ENCODE measurements at regions not wholly inside any gene's neighbourhood (a gene's known extent, or its start where the extent isn't known, plus 50 kb on each side); places are given as distances from the start of the nearest gene placed in this dataset.
"Not testable (repeated sequence)": the region's sequence is repeated elsewhere in the genome, so short reads cannot be mapped to it uniquely, and the experiment has no call there.

GRCh38 chr10:44249490-44249889 lies 135.4 kb downstream of the CXCL12 start:
- H3K9me3 Mint-ChIP-seq: peaks cover 9 to 15% (median 11%) of the 10 kb centered on the region in 7 donors
- no peaks in the 10 kb centered on the region for H3K36me3 Mint-ChIP-seq
- Histone ChIP-seq H3K27me3 (ENCODE audit: control insufficient read depth in 2 of 2, insufficient read depth in 2 of 2, low read length in 2 of 2) (no peaks in the 10 kb centered on the region), H3K79me2 (ENCODE audit: insufficient read depth, low read length) (no peaks in the 10 kb centered on the region), H3K4me3 (replicated peaks in 1 of 3; ENCODE audit: low read depth in 2 of 3, low read length in 3 of 3) (no peak overlapping the region), H3K9me3 (replicated peaks in 1 of 2; ENCODE audit: control insufficient read depth in 1 of 2, insufficient read depth in 1 of 2, low read length in 2 of 2) (peaks cover 0 to 10% of the 10 kb centered on the region in 2 donors), H3K27ac (ENCODE audit: low read depth in 1 of 2, low read length in 2 of 2) (no peak overlapping the region), H3K4me1 (ENCODE audit: control insufficient read depth in 1 of 2, insufficient read depth in 2 of 2, low read length in 2 of 2) (no peaks in the 10 kb centered on the region), H4K20me1 (ENCODE audit: insufficient read depth, low read length) (no peaks in the 10 kb centered on the region), H3K36me3 (replicated peaks in 1 of 2; ENCODE audit: control insufficient read depth in 1 of 2, insufficient read depth in 2 of 2, low read length in 2 of 2) (no peaks in the 10 kb centered on the region), H3K9ac (ENCODE audit: insufficient read depth, low read length, poor library complexity, severe bottlenecking) (no peak overlapping the region), H2AFZ (ENCODE audit: insufficient read depth, low read depth, low read length, poor library complexity, severe bottlenecking) (no peak overlapping the region), H3K4me2 (replicated peaks; ENCODE audit: extremely low read depth, low read length, poor library complexity, severe bottlenecking) (no peak overlapping the region)
- DNase-seq: no peak
- 92% methylated on average over 4 of the region's 11 CpGs for WGBS (ENCODE audit: insufficient coverage)
- no peaks in the 10 kb centered on the region for H3K4me1 Mint-ChIP-seq
- H3K27me3 Mint-ChIP-seq (ENCODE audit: low read depth in 3 of 3): peaks cover 0 to 2% (median 0%) of the 10 kb centered on the region in 3 donors
- no peak overlapping the region for H3K27ac Mint-ChIP-seq
- intact Hi-C loops (cut with micrococcal nuclease): no loop called here
- H3K4me3 Mint-ChIP-seq: no peak overlapping the region
- no peak for TF ChIP-seq CTCF (IDR thresholded peaks at IDR 0.05)

- H3K27ac ChIP-seq (ENCODE audit: low read depth in 1 of 2, low read length in 2 of 2); H3K79me2 ChIP-seq (ENCODE audit: insufficient read depth, low read length); intact Hi-C loops (cut with micrococcal nuclease); H3K27me3 Mint-ChIP-seq (ENCODE audit: low read depth in 3 of 3); H3K4me3 ChIP-seq (replicated peaks in 1 of 3; ENCODE audit: low read depth in 2 of 3, low read length in 3 of 3); H2AFZ ChIP-seq (ENCODE audit: insufficient read depth, low read depth, low read length, poor library complexity, severe bottlenecking); H3K36me3 ChIP-seq (replicated peaks in 1 of 2; ENCODE audit: control insufficient read depth in 1 of 2, insufficient read depth in 2 of 2, low read length in 2 of 2); H3K4me1 ChIP-seq (ENCODE audit: control insufficient read depth in 1 of 2, insufficient read depth in 2 of 2, low read length in 2 of 2); H3K4me3 Mint-ChIP-seq; DNase-seq; H3K27me3 ChIP-seq (ENCODE audit: control insufficient read depth in 2 of 2, insufficient read depth in 2 of 2, low read length in 2 of 2); H3K9ac ChIP-seq (ENCODE audit: insufficient read depth, low read length, poor library complexity, severe bottlenecking); H4K20me1 ChIP-seq (ENCODE audit: insufficient read depth, low read length); H3K36me3 Mint-ChIP-seq; H3K4me1 Mint-ChIP-seq; H3K4me2 ChIP-seq (replicated peaks; ENCODE audit: extremely low read depth, low read length, poor library complexity, severe bottlenecking); H3K27ac Mint-ChIP-seq: not testable (repeated sequence)
- H3K9me3 Mint-ChIP-seq: peaks cover 10 to 16% (median 15%) of the 10 kb centered on the region in 7 donors
- H3K9me3 ChIP-seq (replicated peaks in 1 of 2; ENCODE audit: control insufficient read depth in 1 of 2, insufficient read depth in 1 of 2, low read length in 2 of 2): peaks cover 0 to 19% of the 10 kb centered on the region in 2 donors
Observed at GRCh38 chr10:44246700-44247099, 138.2 kb downstream of the CXCL12 start.

GRCh38 chr10:44246287-44246686 lies 138.6 kb downstream of the CXCL12 start:
- H3K27me3 ChIP-seq (ENCODE audit: control insufficient read depth in 2 of 2, insufficient read depth in 2 of 2, low read length in 2 of 2); H3K27me3 Mint-ChIP-seq (ENCODE audit: low read depth in 3 of 3); H3K4me1 ChIP-seq (ENCODE audit: control insufficient read depth in 1 of 2, insufficient read depth in 2 of 2, low read length in 2 of 2); H3K36me3 ChIP-seq (replicated peaks in 1 of 2; ENCODE audit: control insufficient read depth in 1 of 2, insufficient read depth in 2 of 2, low read length in 2 of 2); H3K4me3 Mint-ChIP-seq; H2AFZ ChIP-seq (ENCODE audit: insufficient read depth, low read depth, low read length, poor library complexity, severe bottlenecking); H3K4me1 Mint-ChIP-seq; H3K36me3 Mint-ChIP-seq; H3K27ac Mint-ChIP-seq; H3K4me2 ChIP-seq (replicated peaks; ENCODE audit: extremely low read depth, low read length, poor library complexity, severe bottlenecking); H3K4me3 ChIP-seq (replicated peaks in 1 of 3; ENCODE audit: low read depth in 2 of 3, low read length in 3 of 3); H3K9ac ChIP-seq (ENCODE audit: insufficient read depth, low read length, poor library complexity, severe bottlenecking); H3K27ac ChIP-seq (ENCODE audit: low read depth in 1 of 2, low read length in 2 of 2); H3K79me2 ChIP-seq (ENCODE audit: insufficient read depth, low read length); intact Hi-C loops (cut with micrococcal nuclease); H4K20me1 ChIP-seq (ENCODE audit: insufficient read depth, low read length); DNase-seq: not testable (repeated sequence)
- no CpG with 5 or more reads among the region's 2 CpGs for WGBS (ENCODE audit: insufficient coverage)
- H3K9me3 ChIP-seq (replicated peaks in 1 of 2; ENCODE audit: control insufficient read depth in 1 of 2, insufficient read depth in 1 of 2, low read length in 2 of 2): peaks cover 0 to 21% of the 10 kb centered on the region in 2 donors
- H3K9me3 Mint-ChIP-seq: peaks cover 10 to 16% (median 15%) of the 10 kb centered on the region in 7 donors
